ENCODE measurements at regions not wholly inside any gene's neighbourhood (a gene's known extent, or its start where the extent isn't known, plus 50 kb on each side); places are given as distances from the start of the nearest gene placed in this dataset.
"Not testable (repeated sequence)": the region's sequence is repeated elsewhere in the genome, so short reads cannot be mapped to it uniquely, and the experiment has no call there.

GRCh38 chr5:122599000-122599399 lies 175.9 kb upstream of the SNX2 start:
- no peak for DNase-seq (ENCODE audit: low read depth in 2 of 2)

GRCh38 chr5:122600924-122601323 lies 174.0 kb upstream of the SNX2 start:
- DNase-seq (ENCODE audit: low read depth in 2 of 2): no peak

GRCh38 chr5:122602700-122603099 lies 172.2 kb upstream of the SNX2 start:
- no peak for DNase-seq (ENCODE audit: low read depth in 2 of 2)

- no peak for DNase-seq (ENCODE audit: low read depth in 2 of 2)
Observed at GRCh38 chr5:122605236-122605635, 169.6 kb upstream of the SNX2 start.

- DNase-seq (ENCODE audit: low read depth in 2 of 2): no peak
Observed at GRCh38 chr5:122607818-122608217, 167.1 kb upstream of the SNX2 start.

GRCh38 chr5:122608222-122608621 lies 166.7 kb upstream of the SNX2 start:
- no peak for DNase-seq (ENCODE audit: low read depth in 2 of 2)

- no peak for DNase-seq (ENCODE audit: low read depth in 2 of 2)
Observed at GRCh38 chr5:122611406-122611805, 163.5 kb upstream of the SNX2 start.

GRCh38 chr5:122612901-122613300 lies 162.0 kb upstream of the SNX2 start:
- DNase-seq (ENCODE audit: low read depth in 2 of 2): no peak

- DNase-seq (ENCODE audit: low read depth in 2 of 2): no peak
Observed at GRCh38 chr5:122615146-122615545, 159.7 kb upstream of the SNX2 start.

- DNase-seq (ENCODE audit: low read depth in 2 of 2): no peak
Observed at GRCh38 chr5:122615832-122616231, 159.0 kb upstream of the SNX2 start.

GRCh38 chr5:122618046-122618445 lies 156.8 kb upstream of the SNX2 start:
- not testable (repeated sequence) for DNase-seq (ENCODE audit: low read depth in 2 of 2)

- not testable (repeated sequence) for DNase-seq (ENCODE audit: low read depth in 2 of 2)
Observed at GRCh38 chr5:122620768-122621167, 154.1 kb upstream of the SNX2 start.

- DNase-seq (ENCODE audit: low read depth in 2 of 2): not testable (repeated sequence)
Observed at GRCh38 chr5:122628714-122629113, 146.2 kb upstream of the SNX2 start.

- DNase-seq (ENCODE audit: low read depth in 2 of 2): no peak
Observed at GRCh38 chr5:122629121-122629677, 145.7 kb upstream of the SNX2 start.

- DNase-seq (ENCODE audit: low read depth in 2 of 2): no peak
Observed at GRCh38 chr5:122638581-122638980, 136.3 kb upstream of the SNX2 start.

- DNase-seq (ENCODE audit: low read depth in 2 of 2): no peak
Observed at GRCh38 chr5:122639033-122639432, 135.8 kb upstream of the SNX2 start.

GRCh38 chr5:122639864-122640263 lies 135.0 kb upstream of the SNX2 start:
- DNase-seq (ENCODE audit: low read depth in 2 of 2): no peak

- no peak for DNase-seq (ENCODE audit: low read depth in 2 of 2)
Observed at GRCh38 chr5:122649080-122649479, 125.8 kb upstream of the SNX2 start.

GRCh38 chr5:122653087-122654017 lies 121.5 kb upstream of the SNX2 start:
- no peak for DNase-seq (ENCODE audit: low read depth in 2 of 2)

GRCh38 chr5:122656160-122656559 lies 118.7 kb upstream of the SNX2 start:
- no peak for DNase-seq (ENCODE audit: low read depth in 2 of 2)

GRCh38 chr5:122656577-122656976 lies 118.3 kb upstream of the SNX2 start:
- no peak for DNase-seq (ENCODE audit: low read depth in 2 of 2)

GRCh38 chr5:122661496-122662180 lies 113.2 kb upstream of the SNX2 start:
- DNase-seq (ENCODE audit: low read depth in 2 of 2): no peak

GRCh38 chr5:122665051-122665450 lies 109.8 kb upstream of the SNX2 start:
- no peak for DNase-seq (ENCODE audit: low read depth in 2 of 2)

Measured in stimulated activated CD8-positive, alpha-beta memory T cell treated with anti-CD3 and anti-CD28 coated beads, Interleukin-15, amount 100 ng/mL, for 48 hours (primary cell).